ENCODE measurements at regions not wholly inside any gene's neighbourhood (a gene's known extent, or its start where the extent isn't known, plus 50 kb on each side); places are given as distances from the start of the nearest gene placed in this dataset.
"Not testable (repeated sequence)": the region's sequence is repeated elsewhere in the genome, so short reads cannot be mapped to it uniquely, and the experiment has no call there.

DNA sequence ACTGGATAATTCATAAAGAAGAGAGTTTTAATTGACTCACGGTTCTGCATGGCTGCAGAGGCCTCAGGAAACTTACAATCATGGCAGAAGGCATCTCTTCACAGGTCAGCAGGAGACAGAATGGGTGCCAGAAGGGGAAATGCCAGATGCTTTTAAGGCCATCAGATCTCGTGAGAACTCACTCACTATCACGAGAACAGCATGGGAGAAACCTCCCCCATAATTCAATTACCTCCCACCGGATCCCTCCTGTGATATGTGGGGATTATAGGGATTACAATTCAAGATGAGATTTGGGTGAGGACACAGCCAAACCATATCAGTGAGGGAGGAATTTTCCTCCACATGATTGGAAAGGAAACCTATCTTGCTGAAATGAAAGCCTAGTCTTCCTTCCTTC, 108.1 kb upstream of the TMEM132E start:
- TF ChIP-seq, protein P1, sequence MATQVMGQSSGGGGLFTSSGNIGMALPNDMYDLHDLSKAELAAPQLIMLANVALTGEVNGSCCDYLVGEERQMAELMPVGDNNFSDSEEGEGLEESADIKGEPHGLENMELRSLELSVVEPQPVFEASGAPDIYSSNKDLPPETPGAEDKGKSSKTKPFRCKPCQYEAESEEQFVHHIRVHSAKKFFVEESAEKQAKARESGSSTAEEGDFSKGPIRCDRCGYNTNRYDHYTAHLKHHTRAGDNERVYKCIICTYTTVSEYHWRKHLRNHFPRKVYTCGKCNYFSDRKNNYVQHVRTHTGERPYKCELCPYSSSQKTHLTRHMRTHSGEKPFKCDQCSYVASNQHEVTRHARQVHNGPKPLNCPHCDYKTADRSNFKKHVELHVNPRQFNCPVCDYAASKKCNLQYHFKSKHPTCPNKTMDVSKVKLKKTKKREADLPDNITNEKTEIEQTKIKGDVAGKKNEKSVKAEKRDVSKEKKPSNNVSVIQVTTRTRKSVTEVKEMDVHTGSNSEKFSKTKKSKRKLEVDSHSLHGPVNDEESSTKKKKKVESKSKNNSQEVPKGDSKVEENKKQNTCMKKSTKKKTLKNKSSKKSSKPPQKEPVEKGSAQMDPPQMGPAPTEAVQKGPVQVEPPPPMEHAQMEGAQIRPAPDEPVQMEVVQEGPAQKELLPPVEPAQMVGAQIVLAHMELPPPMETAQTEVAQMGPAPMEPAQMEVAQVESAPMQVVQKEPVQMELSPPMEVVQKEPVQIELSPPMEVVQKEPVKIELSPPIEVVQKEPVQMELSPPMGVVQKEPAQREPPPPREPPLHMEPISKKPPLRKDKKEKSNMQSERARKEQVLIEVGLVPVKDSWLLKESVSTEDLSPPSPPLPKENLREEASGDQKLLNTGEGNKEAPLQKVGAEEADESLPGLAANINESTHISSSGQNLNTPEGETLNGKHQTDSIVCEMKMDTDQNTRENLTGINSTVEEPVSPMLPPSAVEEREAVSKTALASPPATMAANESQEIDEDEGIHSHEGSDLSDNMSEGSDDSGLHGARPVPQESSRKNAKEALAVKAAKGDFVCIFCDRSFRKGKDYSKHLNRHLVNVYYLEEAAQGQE (IDR thresholded peaks at IDR 0.05; ENCODE audit: borderline replicate concordance in 1 of 2, low read depth in 1 of 2, low read length in 2 of 2), result not testable (repeated sequence)
- TF ChIP-seq SMAD3 (CRISPR knock-in tag; IDR thresholded peaks at IDR 0.05); JUN (CRISPR knock-in tag; IDR thresholded peaks at IDR 0.05); GATA4 (IDR thresholded peaks at IDR 0.05; ENCODE audit: borderline replicate concordance, low read depth); ZBTB7A (CRISPR knock-in tag; IDR thresholded peaks at IDR 0.05); HMG20A (CRISPR knock-in tag; IDR thresholded peaks at IDR 0.05; ENCODE audit: borderline replicate concordance); FOXO1 (CRISPR knock-in tag; IDR thresholded peaks at IDR 0.05): not testable (repeated sequence)
- TF ChIP-seq, protein P2, sequence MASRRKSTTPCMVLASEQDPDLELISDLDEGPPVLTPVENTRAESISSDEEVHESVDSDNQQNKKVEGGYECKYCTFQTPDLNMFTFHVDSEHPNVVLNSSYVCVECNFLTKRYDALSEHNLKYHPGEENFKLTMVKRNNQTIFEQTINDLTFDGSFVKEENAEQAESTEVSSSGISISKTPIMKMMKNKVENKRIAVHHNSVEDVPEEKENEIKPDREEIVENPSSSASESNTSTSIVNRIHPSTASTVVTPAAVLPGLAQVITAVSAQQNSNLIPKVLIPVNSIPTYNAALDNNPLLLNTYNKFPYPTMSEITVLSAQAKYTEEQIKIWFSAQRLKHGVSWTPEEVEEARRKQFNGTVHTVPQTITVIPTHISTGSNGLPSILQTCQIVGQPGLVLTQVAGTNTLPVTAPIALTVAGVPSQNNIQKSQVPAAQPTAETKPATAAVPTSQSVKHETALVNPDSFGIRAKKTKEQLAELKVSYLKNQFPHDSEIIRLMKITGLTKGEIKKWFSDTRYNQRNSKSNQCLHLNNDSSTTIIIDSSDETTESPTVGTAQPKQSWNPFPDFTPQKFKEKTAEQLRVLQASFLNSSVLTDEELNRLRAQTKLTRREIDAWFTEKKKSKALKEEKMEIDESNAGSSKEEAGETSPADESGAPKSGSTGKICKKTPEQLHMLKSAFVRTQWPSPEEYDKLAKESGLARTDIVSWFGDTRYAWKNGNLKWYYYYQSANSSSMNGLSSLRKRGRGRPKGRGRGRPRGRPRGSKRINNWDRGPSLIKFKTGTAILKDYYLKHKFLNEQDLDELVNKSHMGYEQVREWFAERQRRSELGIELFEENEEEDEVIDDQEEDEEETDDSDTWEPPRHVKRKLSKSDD (CRISPR knock-in tag; IDR thresholded peaks at IDR 0.05; ENCODE audit: low read depth), result not testable (repeated sequence)
